KMS-11 (cell line): ENCODE measurements at regions not wholly inside any gene's neighbourhood (a gene's known extent, or its start where the extent isn't known, plus 50 kb on each side); places are given as distances from the start of the nearest gene placed in this dataset.

ENCODE experiments used
- H2AFZ ChIP-seq: fragments of 200-600 bp; sonication (generic); 2 replicates; pipeline ENCODE4 v1.6.1; 2016; ENCODE audit warnings: antibody characterized with exemption, mixed run types, low read depth
- H3K27ac ChIP-seq: fragments of 200-600 bp; sonication (generic); 2 replicates; pipeline ENCODE4 v1.6.1; 2016; ENCODE audit warnings: mild to moderate bottlenecking, mixed run types
- H3K27me3 ChIP-seq: fragments of 200-600 bp; sonication (generic); 2 replicates; pipeline ENCODE4 v1.6.1; 2017; ENCODE audit warnings: mild to moderate bottlenecking, low read depth, mixed run types, moderate library complexity; ENCODE audit not compliant: insufficient read depth
- H3K36me3 ChIP-seq: fragments of 200-600 bp; sonication (generic); 2 replicates; pipeline ENCODE4 v1.6.1; 2017; ENCODE audit warnings: mild to moderate bottlenecking, mixed run types; ENCODE audit not compliant: insufficient read depth
- H3K4me1 ChIP-seq: fragments of 200-600 bp; sonication (generic); 2 replicates; pipeline ENCODE4 v1.6.1; 2016; ENCODE audit warnings: mild to moderate bottlenecking, low read depth, mixed run types; ENCODE audit not compliant: poor library complexity, severe bottlenecking
- H3K4me2 ChIP-seq: fragments of 200-600 bp; sonication (generic); 2 replicates; pipeline ENCODE4 v1.7.0; 2016; ENCODE audit warnings: mild to moderate bottlenecking, mixed run types
- H3K4me3 ChIP-seq: fragments of 200-600 bp; sonication (generic); IDR thresholded peaks from 2 replicates; pipeline ENCODE4 v1.6.1; 2017; ENCODE audit warnings: low read depth, low read length, mixed read lengths; ENCODE audit not compliant: insufficient read depth
- H3K79me2 ChIP-seq: fragments of 200-600 bp; sonication (generic); 2 replicates; pipeline ENCODE4 v1.6.1; 2016; ENCODE audit warnings: low read depth, mixed run types; ENCODE audit not compliant: insufficient read depth
- H3K9ac ChIP-seq: fragments of 200-600 bp; sonication (generic); 2 replicates; pipeline ENCODE4 v1.6.1; 2016; ENCODE audit warnings: mild to moderate bottlenecking, mixed run types
- H4K20me1 ChIP-seq: fragments of 200-600 bp; sonication (generic); 2 replicates; pipeline ENCODE4 v1.6.1; 2016; ENCODE audit warnings: mild to moderate bottlenecking, mixed run types; ENCODE audit not compliant: insufficient read depth
- CTCF ChIP-seq: fragments of 200-600 bp; sonication (generic); conservative IDR thresholded peaks from 2 replicates; pipeline ENCODE4 v1.6.1; 2017; ENCODE audit warnings: low read depth, mild to moderate bottlenecking, antibody characterized with exemption, low read length, moderate library complexity, mixed read lengths

DNA sequence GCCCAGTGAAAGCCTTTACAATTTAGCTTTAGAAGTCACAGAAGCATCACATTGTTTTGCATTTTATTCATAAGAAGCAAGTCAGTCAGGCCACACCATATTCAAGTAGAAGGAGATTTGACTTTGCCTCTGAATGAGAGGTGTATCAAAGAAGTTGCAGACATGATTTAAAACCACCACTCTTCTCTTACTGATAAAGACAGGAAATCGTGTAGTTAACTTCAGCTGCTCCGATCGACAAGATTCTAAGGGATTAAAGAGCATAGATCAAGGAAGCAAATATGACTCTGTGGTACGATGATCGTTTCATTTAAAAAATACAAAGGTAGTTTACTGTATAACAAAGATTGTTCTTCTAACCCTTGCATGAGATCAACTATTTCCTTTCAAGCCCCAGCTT, 328.0 kb upstream of the PPP1R2C start:
- no peak for TF ChIP-seq CTCF
- Histone ChIP-seq H3K9ac (no peak overlapping the region), H3K27ac (no peak overlapping the region)

GRCh38 chrX:43108828-43109227, 330.9 kb upstream of the PPP1R2C start:
- Histone ChIP-seq H3K9ac (no peak overlapping the region), H3K4me2 (no peak overlapping the region), H3K36me3 (no peaks in the 10 kb centered on the region), H4K20me1 (no peaks in the 10 kb centered on the region), H2AFZ (no peak overlapping the region), H3K4me3 (no peak overlapping the region), H3K27me3 (no peaks in the 10 kb centered on the region), H3K4me1 (no peaks in the 10 kb centered on the region), H3K79me2 (no peaks in the 10 kb centered on the region), H3K27ac (no peak overlapping the region)
- TF ChIP-seq CTCF, result no peak

More for the DNA sequence above, 328.0 kb upstream of the PPP1R2C start:
- H3K36me3 ChIP-seq, result no peaks in the 10 kb centered on the region
- H3K27me3 ChIP-seq, result no peaks in the 10 kb centered on the region
- H4K20me1 ChIP-seq, result no peaks in the 10 kb centered on the region
- H3K4me2 ChIP-seq, result no peak overlapping the region
- H3K4me1 ChIP-seq, result no peaks in the 10 kb centered on the region
- no peak overlapping the region for H2AFZ ChIP-seq
- no peak overlapping the region for H3K4me3 ChIP-seq
- no peaks in the 10 kb centered on the region for H3K79me2 ChIP-seq

DNA sequence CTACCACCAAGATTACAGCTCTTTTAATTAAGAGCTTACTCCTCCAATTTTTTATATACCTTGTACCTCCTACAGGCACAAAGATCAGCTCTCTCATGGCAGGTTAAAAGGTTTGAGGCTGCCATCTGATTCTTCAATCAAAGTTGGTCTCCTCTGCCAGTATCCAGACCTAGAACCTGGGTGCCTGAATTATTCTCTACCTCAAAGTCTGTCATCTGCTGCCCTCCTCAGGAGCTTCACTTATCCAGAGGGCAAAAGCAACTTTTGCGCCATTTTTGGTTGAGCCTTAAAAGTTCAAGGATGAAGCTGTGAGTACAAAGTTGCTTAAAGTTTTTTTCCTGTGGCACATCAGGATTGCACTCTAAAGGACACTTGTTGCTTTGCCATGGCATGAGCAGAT, 343.7 kb upstream of the PPP1R2C start:
- Histone ChIP-seq H3K27me3 (no peaks in the 10 kb centered on the region), H3K36me3 (no peaks in the 10 kb centered on the region), H2AFZ (no peak overlapping the region), H3K4me3 (no peak overlapping the region), H3K27ac (no peak overlapping the region), H3K4me2 (no peak overlapping the region), H3K79me2 (no peaks in the 10 kb centered on the region), H4K20me1 (no peaks in the 10 kb centered on the region), H3K9ac (no peak overlapping the region), H3K4me1 (no peaks in the 10 kb centered on the region)
- TF ChIP-seq CTCF, result no peak

- H2AFZ ChIP-seq, result no peak overlapping the region
- no peaks in the 10 kb centered on the region for H3K27me3 ChIP-seq
- H3K36me3 ChIP-seq, result no peaks in the 10 kb centered on the region
- H3K79me2 ChIP-seq, result no peaks in the 10 kb centered on the region
- H3K4me2 ChIP-seq, result no peak overlapping the region
- no peaks in the 10 kb centered on the region for H4K20me1 ChIP-seq
- H3K4me1 ChIP-seq, result no peaks in the 10 kb centered on the region
- no peak for TF ChIP-seq CTCF
- H3K27ac ChIP-seq, result no peak overlapping the region
- no peak overlapping the region for H3K9ac ChIP-seq
- no peak overlapping the region for H3K4me3 ChIP-seq
These were observed 361.7 kb upstream of the PPP1R2C start for GRCh38 chrX:43139645-43140044.

GRCh38 chrX:43140582-43140981, 362.6 kb upstream of the PPP1R2C start:
- H2AFZ ChIP-seq, result no peak overlapping the region
- H3K4me1 ChIP-seq, result no peaks in the 10 kb centered on the region
- no peaks in the 10 kb centered on the region for H3K36me3 ChIP-seq
- no peak overlapping the region for H3K9ac ChIP-seq
- TF ChIP-seq CTCF, result no peak
- no peak overlapping the region for H3K4me2 ChIP-seq
- H4K20me1 ChIP-seq, result no peaks in the 10 kb centered on the region
- no peak overlapping the region for H3K27ac ChIP-seq
- no peaks in the 10 kb centered on the region for H3K27me3 ChIP-seq
- H3K79me2 ChIP-seq, result no peaks in the 10 kb centered on the region
- no peak overlapping the region for H3K4me3 ChIP-seq
